GM12878 (cell line): ENCODE measurements at regions not wholly inside any gene's neighbourhood (a gene's known extent, or its start where the extent isn't known, plus 50 kb on each side); places are given as distances from the start of the nearest gene placed in this dataset.

Source experiments
- CBX5 ChIP-seq: sonication (generic); IDR thresholded peaks from 2 replicates; pipeline ENCODE4 v1.6.1; 2016; ENCODE audit warnings: low read depth, moderate library complexity, mild to moderate bottlenecking, inconsistent platforms
- CEBPZ ChIP-seq: fragments of 150-350 bp; IDR thresholded peaks from 2 replicates; pipeline ENCODE4 v1.6.1; 2016; ENCODE audit warnings: low read depth, low read length
- CREB1 ChIP-seq: IDR thresholded peaks from 2 replicates; pipeline ENCODE4 v1.6.1; 2012; ENCODE audit warnings: low read depth, mild to moderate bottlenecking, inconsistent platforms
- CTCF ChIP-seq, 3 experiments: IDR thresholded peaks in 2 of 3; conservative IDR thresholded peaks in 1 of 3; 2 replicates each; pipeline ENCODE4 v1.5.1; 2011; ENCODE audit warnings: low read depth in 3 of 3, low read length in 3 of 3, mild to moderate bottlenecking in 3 of 3, control low read depth in 2 of 3, moderate library complexity in 2 of 3, inconsistent platforms in 1 of 3, mixed read lengths in 1 of 3; ENCODE audit not compliant: control insufficient read depth in 2 of 3, insufficient read depth in 1 of 3; ENCODE audit errors: extremely low read depth in 1 of 3
- DPF2 ChIP-seq: fragments of 450-650 bp; IDR thresholded peaks from 2 replicates; pipeline ENCODE4 v1.6.1; 2017; ENCODE audit warnings: mild to moderate bottlenecking
- ETV6 ChIP-seq, 2 experiments: fragments of 450-650 bp in 1 of 2; IDR thresholded peaks in 1 of 2; conservative IDR thresholded peaks in 1 of 2; 2 replicates each; pipeline ENCODE4 v1.6.1; 2014; ENCODE audit warnings: antibody characterized with exemption in 1 of 2, borderline replicate concordance in 1 of 2, low read depth in 1 of 2, mild to moderate bottlenecking in 1 of 2, moderate library complexity in 1 of 2
- GATAD2B ChIP-seq: fragments of 450-650 bp; conservative IDR thresholded peaks from 2 replicates; pipeline ENCODE4 v1.6.1; 2017; ENCODE audit warnings: low read depth, mild to moderate bottlenecking, moderate library complexity
- HDAC2 ChIP-seq: fragments of 200-600 bp; sonication (generic); IDR thresholded peaks from 2 replicates; pipeline ENCODE4 v1.6.1; 2017
- MEF2B ChIP-seq: fragments of 450-650 bp; IDR thresholded peaks from 2 replicates; pipeline ENCODE4 v1.6.1; 2018; ENCODE audit warnings: mild to moderate bottlenecking, moderate library complexity; ENCODE audit not compliant: partially characterized antibody, poor library complexity, severe bottlenecking
- PKNOX1 ChIP-seq: fragments of 450-650 bp; IDR thresholded peaks from 2 replicates; pipeline ENCODE4 v1.6.1; 2016; ENCODE audit warnings: mild to moderate bottlenecking
- SP1 ChIP-seq: IDR thresholded peaks from one replicate; pipeline ENCODE4 v1.6.1; 2011; ENCODE audit warnings: low read depth, low read length
- STAT3 ChIP-seq: IDR thresholded peaks from 2 replicates; pipeline ENCODE4 v1.6.1; 2011; ENCODE audit warnings: low read depth, low read length, improper control_type of control experiment
- ZBTB33 ChIP-seq: fragments of 450-650 bp; IDR thresholded peaks from 2 replicates; pipeline ENCODE4 v1.6.1; 2017; ENCODE audit warnings: mild to moderate bottlenecking
- ZNF274 ChIP-seq: IDR thresholded peaks from one replicate; pipeline ENCODE4 v1.8.0; 2011; ENCODE audit not compliant: insufficient read length, insufficient read depth

- TF ChIP-seq MEF2B (no peak), CBX5 (no peak), ZBTB33 (no peak), CTCF (IDR thresholded peaks at IDR 0.05 in 2 of 3, conservative IDR thresholded peaks at IDR 0.05 in 1 of 3; ENCODE audit: control insufficient read depth in 2 of 3, extremely low read depth in 1 of 3, insufficient read depth in 1 of 3, low read depth in 3 of 3, low read length in 3 of 3) (no peak), GATAD2B (no peak), STAT3 (no peak), HDAC2 (no peak), CEBPZ (no peak), ZNF274 (no peak), SP1 (no peak), PKNOX1 (no peak), CREB1 (no peak), DPF2 (no peak), ETV6 (conservative IDR thresholded peaks at IDR 0.05 in 1 of 2, IDR thresholded peaks at IDR 0.05 in 1 of 2; ENCODE audit: borderline replicate concordance in 1 of 2, low read depth in 1 of 2) (no peak)
Measured at GRCh38 chr3:107241217-107241616, 136.0 kb upstream of the CCDC54 start (continued).
